BLaER1 (cell line): ENCODE measurements at regions not wholly inside any gene's neighbourhood (a gene's known extent, or its start where the extent isn't known, plus 50 kb on each side); places are given as distances from the start of the nearest gene placed in this dataset.

Experiments used
- H3K27ac ChIP-seq: shearing (Covaris generic); formaldehyde crosslinking; 2 replicates; pipeline ENCODE4 v1.8.1; 2022
- H3K27me3 ChIP-seq: shearing (Covaris generic); formaldehyde crosslinking; 2 replicates; pipeline ENCODE4 v1.8.1; 2022
- H3K36me3 ChIP-seq: shearing (Covaris generic); formaldehyde crosslinking; 2 replicates; pipeline ENCODE4 v1.8.1; 2022
- H3K4me1 ChIP-seq: shearing (Covaris generic); formaldehyde crosslinking; 2 replicates; pipeline ENCODE4 v1.8.1; 2022
- H3K4me2 ChIP-seq: shearing (Covaris generic); formaldehyde crosslinking; 2 replicates; pipeline ENCODE4 v1.8.1; 2022
- H3K4me3 ChIP-seq: shearing (Covaris generic); formaldehyde crosslinking; 2 replicates; pipeline ENCODE4 v1.8.1; 2022
- H3K9ac ChIP-seq: shearing (Covaris generic); formaldehyde crosslinking; 2 replicates; pipeline ENCODE4 v1.8.1; 2022
- H3K9me3 ChIP-seq: shearing (Covaris generic); formaldehyde crosslinking; 2 replicates; pipeline ENCODE4 v1.8.1; 2022
- H4K20me1 ChIP-seq: shearing (Covaris generic); formaldehyde crosslinking; 2 replicates; pipeline ENCODE4 v1.8.1; 2022
- Cebpa-rat ChIP-seq: shearing (Covaris generic); IDR thresholded peaks from 2 replicates; pipeline ENCODE4 v1.8.1; 2022

- Histone ChIP-seq H3K4me2 (no peak overlapping the region), H3K9me3 (no peaks in the 10 kb centered on the region), H3K36me3 (no peaks in the 10 kb centered on the region), H3K27ac (no peak overlapping the region), H3K4me1 (no peaks in the 10 kb centered on the region), H3K4me3 (no peak overlapping the region), H3K27me3 (no peaks in the 10 kb centered on the region), H3K9ac (no peak overlapping the region), H4K20me1 (no peaks in the 10 kb centered on the region)
- TF ChIP-seq Cebpa-rat: no peak
These were observed 89.2 kb downstream of the RTL6 start for GRCh38 chr22:44408829-44409192.

- Histone ChIP-seq H3K4me1 (no peaks in the 10 kb centered on the region), H3K27me3 (no peaks in the 10 kb centered on the region), H4K20me1 (no peaks in the 10 kb centered on the region), H3K9ac (no peak overlapping the region), H3K4me3 (no peak overlapping the region), H3K36me3 (no peaks in the 10 kb centered on the region), H3K9me3 (no peaks in the 10 kb centered on the region), H3K4me2 (no peak overlapping the region), H3K27ac (no peak overlapping the region)
- TF ChIP-seq Cebpa-rat: no peak
These were observed 89.8 kb downstream of the RTL6 start for GRCh38 chr22:44407987-44408828.

GRCh38 chr22:44407171-44407986, 90.7 kb downstream of the RTL6 start:
- Histone ChIP-seq H3K9ac (no peak overlapping the region), H3K4me1 (no peaks in the 10 kb centered on the region), H3K36me3 (no peaks in the 10 kb centered on the region), H3K4me3 (no peak overlapping the region), H3K27me3 (no peaks in the 10 kb centered on the region), H4K20me1 (no peaks in the 10 kb centered on the region), H3K9me3 (no peaks in the 10 kb centered on the region), H3K4me2 (no peak overlapping the region), H3K27ac (no peak overlapping the region)
- TF ChIP-seq Cebpa-rat: no peak

GRCh38 chr22:44406341-44407170, 91.5 kb downstream of the RTL6 start:
- Histone ChIP-seq H3K9me3 (no peaks in the 10 kb centered on the region), H3K4me1 (no peaks in the 10 kb centered on the region), H3K4me2 (no peak overlapping the region), H3K9ac (no peak overlapping the region), H3K4me3 (no peak overlapping the region), H3K27ac (no peak overlapping the region), H3K36me3 (no peaks in the 10 kb centered on the region), H4K20me1 (no peaks in the 10 kb centered on the region), H3K27me3 (no peaks in the 10 kb centered on the region)
- no peak for TF ChIP-seq Cebpa-rat

- H3K27ac ChIP-seq: no peak overlapping the region
- TF ChIP-seq Cebpa-rat: no peak
- no peak overlapping the region for H3K4me3 ChIP-seq
- no peaks in the 10 kb centered on the region for H4K20me1 ChIP-seq
- no peak overlapping the region for H3K4me2 ChIP-seq
- no peaks in the 10 kb centered on the region for H3K27me3 ChIP-seq
- no peaks in the 10 kb centered on the region for H3K9me3 ChIP-seq
- H3K36me3 ChIP-seq: no peaks in the 10 kb centered on the region
- no peak overlapping the region for H3K9ac ChIP-seq
- H3K4me1 ChIP-seq: no peaks in the 10 kb centered on the region
These were observed 92.4 kb downstream of the RTL6 start for GRCh38 chr22:44405661-44406060.

GRCh38 chr22:44404341-44405020, 91.7 kb upstream of the SHISAL1 start:
- no peak overlapping the region for H3K4me2 ChIP-seq
- no peak overlapping the region for H3K27ac ChIP-seq
- H3K4me1 ChIP-seq: no peaks in the 10 kb centered on the region
- no peak overlapping the region for H3K9ac ChIP-seq
- no peaks in the 10 kb centered on the region for H3K36me3 ChIP-seq
- H4K20me1 ChIP-seq: no peaks in the 10 kb centered on the region
- no peaks in the 10 kb centered on the region for H3K9me3 ChIP-seq
- no peak for TF ChIP-seq Cebpa-rat
- no peak overlapping the region for H3K4me3 ChIP-seq
- H3K27me3 ChIP-seq: no peaks in the 10 kb centered on the region

- Histone ChIP-seq H3K27ac (no peak overlapping the region), H3K9ac (no peak overlapping the region), H3K27me3 (no peaks in the 10 kb centered on the region), H4K20me1 (no peaks in the 10 kb centered on the region), H3K4me3 (no peak overlapping the region), H3K4me1 (peaks cover 2% of the 10 kb centered on the region), H3K9me3 (no peaks in the 10 kb centered on the region), H3K36me3 (no peaks in the 10 kb centered on the region), H3K4me2 (no peak overlapping the region)
- TF ChIP-seq Cebpa-rat: no peak
These were observed 91.0 kb upstream of the SHISAL1 start for GRCh38 chr22:44403602-44404329.

GRCh38 chr22:44403166-44403565, 90.4 kb upstream of the SHISAL1 start:
- H3K9ac ChIP-seq: no peak overlapping the region
- no peak overlapping the region for H3K4me3 ChIP-seq
- H3K27me3 ChIP-seq: no peaks in the 10 kb centered on the region
- no peaks in the 10 kb centered on the region for H3K9me3 ChIP-seq
- no peak for TF ChIP-seq Cebpa-rat
- H4K20me1 ChIP-seq: no peaks in the 10 kb centered on the region
- no peak overlapping the region for H3K4me2 ChIP-seq
- H3K27ac ChIP-seq: no peak overlapping the region
- peaks cover 7% of the 10 kb centered on the region for H3K4me1 ChIP-seq
- no peaks in the 10 kb centered on the region for H3K36me3 ChIP-seq
